GM21529 (cell line): ENCODE measurements at regions not wholly inside any gene's neighbourhood (a gene's known extent, or its start where the extent isn't known, plus 50 kb on each side); places are given as distances from the start of the nearest gene placed in this dataset.
A peak's percentile ranks its signal among the peaks of the same experiment; 100 is the strongest.

Experiments used
- ATAC-seq: cut with Tn5 transposase; IDR thresholded peaks from one replicate; pipeline ENCODE4 v1.9.1; 2021; ENCODE audit not compliant: unreplicated experiment

DNA sequence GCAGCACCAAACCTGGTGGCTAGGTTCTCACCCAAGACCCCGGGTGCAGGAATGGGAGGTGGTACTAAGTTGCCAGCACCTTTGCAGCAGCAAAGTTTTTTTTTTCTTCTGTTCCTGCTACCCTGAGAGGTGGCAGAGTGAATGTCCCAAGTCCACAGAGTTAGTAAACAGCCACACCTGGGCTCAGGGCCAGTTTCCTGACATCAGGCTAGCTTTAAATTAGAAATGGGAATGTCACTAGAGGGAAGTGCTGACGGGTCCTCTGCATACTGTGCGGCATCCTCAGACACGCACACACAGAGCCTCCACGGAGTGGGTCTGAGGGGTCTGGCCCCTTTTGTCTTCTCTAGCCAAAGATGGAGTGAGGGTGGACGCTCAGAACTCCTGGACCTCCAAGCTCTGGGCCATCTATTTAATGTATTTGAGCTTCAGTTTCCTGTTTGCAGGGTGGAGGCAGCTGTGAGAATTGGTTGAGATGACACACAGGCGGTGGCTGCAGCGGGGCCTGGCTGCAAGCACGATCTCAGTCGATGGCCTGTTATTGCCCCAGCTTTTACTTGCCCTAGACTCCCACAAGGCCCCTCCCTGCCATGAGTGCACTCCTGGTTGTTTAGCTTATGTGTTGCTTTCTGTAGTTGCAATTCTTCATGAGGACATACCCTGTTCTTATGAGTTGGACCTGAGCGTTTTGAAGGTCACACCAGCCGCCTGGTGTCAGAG is 751.4 kb upstream of the HS6ST1 start:
- ATAC-seq = no peak

DNA sequence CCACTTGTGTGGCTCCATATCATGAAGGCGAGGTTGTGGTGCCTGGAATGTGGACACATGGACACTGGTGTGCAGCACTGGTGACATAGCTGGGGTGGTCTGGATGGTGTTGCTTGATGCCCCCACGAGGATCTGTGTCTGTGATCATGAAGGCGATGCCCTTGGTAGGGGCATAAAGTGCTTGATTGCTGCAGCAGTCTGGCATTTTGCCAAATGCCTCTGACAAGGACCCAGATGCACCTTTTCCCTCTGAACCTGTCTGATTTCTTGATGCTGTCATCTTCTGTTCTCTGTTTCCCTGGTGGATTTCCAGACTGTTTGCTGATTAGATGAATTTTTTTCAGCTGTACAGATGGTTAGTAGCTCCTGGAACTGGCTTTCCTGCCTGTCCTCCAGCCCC is 752.0 kb upstream of the HS6ST1 start:
- ATAC-seq = no peak

DNA sequence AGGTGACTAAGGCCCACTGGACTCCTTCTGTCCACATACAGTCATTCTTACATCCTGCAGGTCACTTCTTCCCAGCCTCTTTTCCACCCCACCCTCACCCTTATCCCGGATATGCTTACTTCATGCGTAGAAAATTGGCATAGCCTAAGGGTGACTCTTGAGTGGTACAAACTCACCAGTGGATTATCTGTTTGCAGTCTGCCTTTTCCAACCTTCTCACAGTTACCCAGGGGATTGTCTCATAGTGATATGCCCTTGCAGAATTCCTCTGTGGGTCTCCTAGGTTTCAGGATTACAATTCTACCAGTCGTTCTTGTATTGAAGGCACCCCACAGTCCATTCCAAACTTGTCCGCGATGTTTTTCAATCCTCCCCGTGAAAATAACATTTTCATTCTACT is 752.9 kb upstream of the HS6ST1 start:
- ATAC-seq = no peak

DNA sequence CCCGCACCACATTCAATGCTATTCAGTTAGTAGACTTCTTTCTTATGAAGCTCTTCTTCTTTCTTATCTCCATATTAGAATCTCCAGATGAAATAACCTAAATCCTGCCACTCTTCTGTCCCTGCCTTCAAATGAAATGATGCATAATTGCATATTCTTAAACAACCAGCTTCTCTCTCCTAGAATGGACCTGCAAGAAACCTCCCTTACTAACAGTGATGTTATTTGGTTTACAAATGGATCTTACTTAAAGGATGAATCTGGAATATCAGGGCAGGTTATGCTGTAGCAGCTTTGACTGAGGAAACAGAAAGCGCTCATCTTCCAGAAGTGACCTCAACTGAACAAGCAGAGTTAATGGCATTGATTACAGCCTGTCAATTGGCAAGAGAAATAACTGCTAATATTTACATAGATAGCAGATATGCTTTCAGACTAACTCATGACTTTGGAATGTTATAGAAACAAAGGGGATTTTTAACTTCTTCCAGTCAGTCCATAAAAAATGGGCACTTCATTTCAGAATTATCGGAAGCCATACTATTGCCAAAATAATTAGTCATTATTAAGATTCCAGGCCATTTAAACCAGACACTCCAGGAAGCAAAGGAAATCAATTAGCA is 755.7 kb upstream of the HS6ST1 start:
- no peak for ATAC-seq

DNA sequence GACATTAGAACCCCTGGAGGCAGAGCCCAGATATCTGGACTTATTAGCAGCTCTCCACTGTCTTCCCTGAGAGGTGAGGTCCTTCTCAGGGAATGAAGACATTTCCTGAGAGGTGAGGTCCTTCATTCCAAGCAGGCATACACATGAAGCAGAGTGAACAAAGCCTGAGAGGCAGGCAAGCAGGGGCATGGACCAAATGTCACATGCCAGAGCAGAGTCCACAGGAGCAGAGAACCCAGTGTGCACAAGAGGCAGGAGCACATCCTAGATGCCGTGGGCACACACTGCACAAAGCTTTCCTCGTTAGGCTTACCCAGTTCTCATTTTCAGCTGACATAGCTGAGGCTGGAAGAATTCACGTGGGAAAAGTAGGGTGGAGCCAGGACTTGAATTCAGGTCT is 759.9 kb upstream of the HS6ST1 start:
- ATAC-seq = no peak

DNA sequence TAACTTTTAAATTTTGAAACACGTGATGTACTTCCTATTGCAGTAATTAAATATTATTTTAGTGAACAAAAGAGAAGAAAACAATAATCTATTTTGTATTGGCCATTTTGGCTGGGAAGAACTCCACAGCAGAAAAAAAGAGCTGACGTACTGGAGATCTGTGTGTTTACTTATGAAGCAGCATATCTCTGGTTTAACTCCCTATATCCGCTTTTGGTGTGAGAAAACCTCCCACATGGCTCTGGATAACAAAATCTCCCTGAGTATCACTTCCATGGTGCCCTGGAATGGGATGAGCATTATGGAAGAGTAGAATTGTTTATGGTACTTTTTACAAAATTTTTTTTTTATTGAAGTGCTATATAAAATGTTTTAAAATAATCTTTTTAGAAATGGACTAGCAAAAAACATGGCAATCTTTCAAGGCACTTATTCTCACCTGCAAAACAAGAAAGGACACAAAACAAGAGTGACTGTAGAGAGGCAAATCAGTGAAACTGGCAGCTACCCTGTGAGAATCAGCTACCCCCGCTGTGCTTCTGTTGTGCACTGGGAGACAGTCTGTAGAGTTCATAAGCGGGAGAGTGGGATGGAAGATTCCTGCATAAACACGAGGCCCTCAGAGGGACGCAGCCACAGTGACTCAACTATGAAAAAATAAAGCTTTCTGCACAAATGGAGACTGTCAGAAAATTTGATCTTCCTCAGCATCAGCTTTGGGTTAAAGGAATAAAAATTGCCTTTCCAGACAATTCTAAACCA is 762.2 kb upstream of the HS6ST1 start:
- ATAC-seq = no peak

DNA sequence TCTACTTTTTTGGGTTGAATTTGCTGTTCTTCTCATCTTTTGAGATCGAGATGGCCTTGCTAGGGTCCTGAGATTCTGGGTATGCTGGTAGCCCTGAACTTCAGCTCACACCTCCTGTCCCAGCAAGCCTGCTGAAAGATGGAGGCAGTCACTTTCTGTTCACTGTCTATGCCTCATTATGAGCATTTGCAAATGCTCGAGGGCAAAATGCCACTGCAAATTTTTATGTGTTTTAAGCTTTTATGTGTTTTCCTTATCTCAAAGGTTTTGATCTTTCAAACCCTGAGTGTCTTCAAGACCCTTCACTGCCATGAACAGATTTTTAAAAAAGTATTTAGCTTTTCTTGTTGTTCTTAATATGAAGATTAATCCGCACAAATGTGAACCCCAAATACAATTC is 766.7 kb upstream of the HS6ST1 start:
- ATAC-seq = no peak

DNA sequence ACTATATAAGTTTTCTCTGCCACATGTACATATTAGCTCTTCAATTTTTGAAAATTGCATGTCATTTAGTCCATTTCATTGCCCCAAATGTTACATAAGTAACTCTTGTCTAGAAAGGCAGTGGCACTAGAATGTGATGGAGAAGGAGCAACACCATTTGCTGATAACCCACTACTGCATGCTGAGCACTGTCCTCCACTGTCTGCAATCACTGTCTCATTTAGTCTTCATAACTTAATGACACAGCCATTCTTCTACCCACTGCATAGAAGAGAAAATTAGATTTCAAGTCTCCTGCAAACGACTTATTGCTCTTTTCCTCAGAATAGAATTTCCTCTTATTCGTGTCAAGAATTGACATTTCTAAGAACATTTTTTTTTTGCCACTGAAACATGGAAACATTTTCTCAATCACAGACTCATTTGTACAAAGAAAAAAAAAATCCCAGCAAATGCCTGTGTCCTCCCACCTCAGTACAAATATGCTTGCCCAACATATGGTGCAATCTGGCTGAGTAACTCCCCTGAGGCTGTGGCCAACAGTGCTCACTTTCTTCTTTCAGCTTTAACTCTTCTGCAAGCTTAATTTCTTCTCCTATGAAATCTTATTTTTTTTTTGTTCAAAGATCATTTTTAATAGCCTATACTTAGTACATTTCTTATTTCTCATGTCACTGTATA is 768.6 kb upstream of the HS6ST1 start:
- ATAC-seq = no peak

DNA sequence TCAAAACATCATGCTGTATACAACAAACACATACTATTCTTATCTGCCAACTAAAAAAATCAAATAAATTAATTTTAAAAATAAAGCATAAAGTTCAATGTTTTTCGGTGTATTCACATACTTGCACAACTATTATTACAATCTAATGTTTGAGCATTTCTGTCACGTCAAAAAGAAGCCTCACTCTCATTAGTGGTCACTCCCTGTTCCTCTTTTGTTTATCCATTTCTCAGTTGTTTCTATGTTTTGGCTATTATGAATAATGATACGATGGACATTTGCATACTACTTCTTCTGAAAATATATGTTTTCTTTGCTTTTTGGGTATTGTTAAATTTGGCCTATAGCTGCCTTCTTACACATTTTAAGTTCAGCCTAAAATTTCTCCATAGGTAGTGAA is 773.0 kb upstream of the HS6ST1 start:
- ATAC-seq = no peak

DNA sequence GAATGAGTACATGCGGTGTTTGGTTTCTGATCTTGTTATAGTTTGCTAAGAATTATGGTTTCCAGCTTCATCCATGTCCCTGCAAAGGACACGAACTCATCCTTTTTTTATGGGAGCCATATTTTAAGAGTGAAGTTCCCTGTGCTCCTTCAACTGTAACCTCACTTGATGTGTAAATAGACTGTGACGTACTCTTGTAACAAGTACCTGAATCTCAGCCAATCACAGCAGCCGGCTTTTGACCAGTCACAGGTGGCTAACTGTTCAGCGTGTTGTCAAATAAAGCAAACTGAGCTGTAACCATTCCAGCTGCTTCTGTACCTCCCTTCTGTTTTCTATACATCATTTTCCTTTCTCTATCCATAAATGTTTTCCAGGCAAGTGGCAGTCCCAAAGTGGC is 774.3 kb upstream of the HS6ST1 start:
- no peak for ATAC-seq

DNA sequence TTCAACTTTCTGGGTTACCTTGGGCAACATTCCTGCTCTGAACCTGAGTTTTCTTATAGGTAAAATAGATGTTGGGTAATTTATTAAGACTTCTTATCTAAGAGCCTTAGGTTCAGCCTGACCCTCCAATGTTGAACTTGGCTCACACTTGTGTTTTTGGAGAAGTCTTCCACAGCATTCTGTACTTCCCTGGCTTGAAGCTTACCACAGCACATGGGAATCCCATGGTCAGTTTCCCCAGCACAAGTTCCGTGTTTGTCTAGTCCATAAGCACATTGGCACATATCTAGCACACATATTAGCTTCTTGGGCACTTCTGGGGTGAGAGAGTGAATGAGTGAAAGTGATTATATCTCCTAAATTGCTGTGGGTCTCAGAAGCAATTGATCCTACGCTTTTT is 782.5 kb upstream of the HS6ST1 start:
- ATAC-seq = no peak

DNA sequence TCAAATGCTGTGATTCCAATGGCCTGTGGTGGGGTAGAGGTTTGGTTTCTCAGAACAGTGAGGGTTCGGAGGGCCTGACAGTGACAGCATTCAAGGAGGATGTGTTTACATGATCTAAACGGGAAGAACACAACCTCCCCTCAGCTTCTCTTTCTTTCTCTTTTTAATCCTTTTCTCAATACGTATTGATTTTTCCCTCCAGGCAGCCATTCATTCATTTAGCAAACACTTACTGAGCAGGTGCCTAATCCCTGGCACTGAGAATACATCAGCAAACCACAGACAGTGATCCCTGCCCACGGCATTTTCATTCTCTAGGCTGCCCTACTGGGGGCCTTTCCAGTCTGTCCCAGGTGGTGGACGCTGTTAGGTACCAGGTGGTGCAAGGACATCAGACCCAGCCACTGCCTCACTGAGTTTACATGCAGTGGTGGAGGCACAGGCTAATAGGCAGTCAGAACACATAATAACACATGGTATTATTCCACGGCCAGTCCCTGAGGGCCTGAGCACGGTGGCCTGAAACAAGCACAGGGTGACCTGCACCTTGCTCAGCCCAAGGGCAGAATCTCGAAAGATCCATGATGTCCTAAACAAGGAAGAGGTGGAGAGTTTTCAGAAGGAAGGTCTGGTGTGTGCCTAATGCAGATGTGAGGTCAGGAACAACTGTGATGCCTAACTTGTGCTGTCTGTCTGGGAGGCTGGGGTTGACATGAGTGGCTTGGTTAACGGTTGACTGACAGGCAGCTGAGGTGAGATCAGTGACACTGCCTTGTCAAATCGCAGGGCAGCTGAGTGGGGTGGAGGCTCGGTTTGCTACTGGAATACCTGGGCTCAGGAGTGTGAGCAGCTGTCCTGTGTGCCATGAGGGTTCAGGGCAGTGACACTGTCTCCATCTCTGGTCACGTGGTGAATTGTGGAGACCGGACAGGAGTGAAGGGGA is 785.5 kb upstream of the HS6ST1 start:
- no peak for ATAC-seq

DNA sequence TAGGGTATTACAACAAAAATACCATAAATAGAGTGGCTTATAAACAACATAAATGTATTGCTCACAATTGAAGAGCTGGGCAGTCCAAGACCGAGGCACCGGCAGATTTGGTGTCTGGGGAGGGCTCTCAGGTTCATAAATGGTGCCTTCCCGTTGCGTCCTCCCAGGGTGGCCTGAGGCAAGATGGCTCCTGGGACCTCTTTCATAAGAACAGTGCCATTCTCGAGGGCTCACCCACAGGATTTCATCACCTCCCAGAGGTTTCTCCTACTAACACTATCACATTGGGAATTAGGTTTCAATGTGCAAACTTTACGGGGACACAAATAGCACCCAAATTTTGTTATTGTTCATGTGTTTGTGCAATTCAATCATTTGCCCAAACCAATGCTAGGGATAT is 793.5 kb upstream of the HS6ST1 start:
- ATAC-seq = no peak

DNA sequence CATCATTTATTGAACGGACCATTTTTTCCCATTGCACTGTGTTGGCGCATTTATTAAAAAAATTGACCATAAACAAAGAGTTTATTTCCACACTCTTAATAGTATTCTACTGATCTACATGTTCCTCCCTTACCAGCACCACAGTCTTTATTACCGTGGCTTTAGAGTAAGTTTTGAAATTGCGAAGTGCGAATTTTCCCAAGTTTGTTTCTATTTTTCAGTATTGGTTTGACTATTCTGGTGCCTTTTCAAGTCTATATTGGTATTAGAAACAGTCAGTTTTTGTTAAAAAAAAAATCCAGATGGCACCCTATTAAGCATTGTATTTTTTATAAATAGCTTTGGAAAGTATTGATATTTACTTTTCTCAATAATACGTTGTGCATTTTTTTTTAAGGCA is 795.1 kb upstream of the HS6ST1 start:
- ATAC-seq = no peak

DNA sequence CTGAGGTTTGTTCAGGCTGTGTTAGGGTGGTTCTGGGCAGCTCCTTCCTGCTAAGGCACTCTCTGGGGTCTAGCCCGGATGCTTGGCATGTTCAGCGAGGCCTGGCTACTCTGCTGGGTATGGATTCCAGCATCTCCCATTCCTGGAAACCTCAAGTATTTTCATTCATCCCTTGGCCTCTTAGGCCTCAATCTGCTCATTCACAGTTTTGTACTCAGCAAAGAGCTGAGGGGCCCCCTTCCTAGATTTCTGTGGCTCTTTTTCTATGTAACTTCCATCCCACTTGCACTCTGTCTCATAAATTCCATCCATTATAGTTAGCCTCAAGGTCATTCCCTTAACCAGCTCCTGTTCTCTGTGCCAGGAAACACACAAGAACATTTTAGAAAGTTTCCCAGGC is 798.8 kb upstream of the HS6ST1 start:
- no peak for ATAC-seq

DNA sequence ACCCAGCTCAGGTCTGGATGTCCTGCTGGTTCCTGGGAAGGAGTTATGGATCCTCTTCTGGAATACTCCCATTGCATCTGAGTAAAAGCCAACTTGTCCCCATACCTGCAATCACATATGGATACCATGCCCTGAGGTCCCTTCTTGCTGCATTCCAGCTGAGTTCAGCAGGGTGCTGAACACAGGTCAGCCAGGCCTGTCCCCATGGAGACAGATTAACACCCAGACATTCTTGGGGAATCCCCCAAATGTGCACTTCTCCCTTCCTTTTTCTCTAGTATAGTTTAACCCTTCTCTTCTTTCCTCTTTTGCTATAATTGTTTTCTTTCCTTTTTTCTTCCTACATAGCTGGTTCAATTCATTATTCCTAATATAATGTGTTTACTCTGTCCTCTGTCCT is 799.6 kb upstream of the HS6ST1 start:
- peak; percentile 81 for ATAC-seq

DNA sequence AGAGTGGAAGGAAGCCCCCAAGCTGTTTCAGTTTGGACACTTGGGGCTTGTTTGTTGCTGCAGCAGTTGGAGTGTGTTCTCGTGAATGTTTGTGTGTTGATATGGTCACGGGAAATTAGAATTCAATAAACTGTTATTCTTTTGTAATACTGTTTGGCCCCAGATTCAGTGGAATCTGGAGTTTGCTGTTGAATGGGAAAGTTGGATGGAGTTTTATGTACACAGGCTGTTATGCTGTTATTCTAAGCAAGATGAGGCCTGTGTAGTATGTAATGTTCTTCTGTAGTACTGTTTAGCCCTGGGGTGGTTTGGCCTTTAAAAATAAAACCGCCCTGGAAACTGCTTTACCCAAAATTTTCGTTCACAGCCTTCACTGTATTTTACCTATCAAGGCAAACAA is 810.4 kb upstream of the HS6ST1 start:
- ATAC-seq = no peak

DNA sequence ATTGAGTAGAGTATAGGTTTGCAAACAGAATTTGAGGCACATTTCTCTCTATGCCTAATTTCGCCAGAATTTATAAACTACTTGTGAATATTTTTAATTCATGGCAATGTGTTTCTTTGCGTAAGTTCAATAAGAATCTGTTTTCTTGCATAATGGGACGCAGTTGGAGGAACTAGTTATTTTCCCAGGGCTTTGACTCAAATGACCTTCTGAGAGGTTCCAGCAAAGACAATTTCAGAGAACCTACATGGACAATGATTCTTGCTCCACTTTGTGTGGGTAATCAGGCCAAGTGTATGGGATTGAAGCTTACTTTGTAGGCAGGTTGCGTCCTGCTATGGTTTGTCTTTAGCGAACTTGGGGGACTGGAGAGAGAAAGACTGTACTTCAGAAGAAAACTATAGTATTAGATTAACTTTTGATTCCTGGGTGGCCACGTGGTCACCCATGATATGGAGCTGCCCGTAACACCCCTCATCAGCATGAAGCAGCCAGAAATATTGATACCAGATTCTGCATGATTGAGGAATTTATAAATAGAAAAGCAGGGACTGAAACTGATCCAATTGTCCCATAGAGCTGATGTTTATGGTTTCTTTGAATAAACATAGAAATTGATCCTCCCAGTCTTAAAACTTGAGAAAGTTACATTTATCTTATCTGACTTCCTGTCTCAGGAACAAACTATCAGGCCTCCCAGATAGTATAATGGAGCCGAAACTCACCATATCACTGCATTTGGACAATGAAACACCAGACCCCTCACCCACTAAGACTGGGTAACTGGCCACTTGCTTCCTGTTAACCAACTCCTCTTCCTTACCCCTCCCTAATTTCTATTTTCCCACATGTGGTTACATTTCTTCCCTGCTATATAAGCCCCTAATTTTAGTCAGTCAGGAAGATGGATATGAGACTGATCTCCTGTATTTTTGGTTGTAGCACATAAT is 815.3 kb upstream of the HS6ST1 start:
- no peak for ATAC-seq

DNA sequence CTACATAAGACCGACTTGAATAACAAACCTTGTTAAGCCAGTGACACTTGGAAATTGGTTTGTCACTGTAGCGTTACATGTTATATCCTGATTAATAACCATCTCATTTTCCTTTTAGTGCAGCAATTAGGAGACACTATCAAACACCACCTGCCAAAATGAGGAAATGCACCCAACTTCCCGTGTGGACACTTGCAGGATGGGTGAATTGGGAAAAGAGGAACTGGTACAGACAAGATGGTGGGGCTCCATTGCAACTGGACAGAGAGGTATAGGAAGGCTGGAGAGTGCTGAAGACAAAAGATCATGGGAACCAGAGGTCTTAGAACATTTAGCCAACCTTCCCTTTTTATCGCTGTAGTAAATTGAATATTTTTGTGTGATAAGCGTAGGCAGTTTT is 816.3 kb upstream of the HS6ST1 start:
- ATAC-seq = no peak

DNA sequence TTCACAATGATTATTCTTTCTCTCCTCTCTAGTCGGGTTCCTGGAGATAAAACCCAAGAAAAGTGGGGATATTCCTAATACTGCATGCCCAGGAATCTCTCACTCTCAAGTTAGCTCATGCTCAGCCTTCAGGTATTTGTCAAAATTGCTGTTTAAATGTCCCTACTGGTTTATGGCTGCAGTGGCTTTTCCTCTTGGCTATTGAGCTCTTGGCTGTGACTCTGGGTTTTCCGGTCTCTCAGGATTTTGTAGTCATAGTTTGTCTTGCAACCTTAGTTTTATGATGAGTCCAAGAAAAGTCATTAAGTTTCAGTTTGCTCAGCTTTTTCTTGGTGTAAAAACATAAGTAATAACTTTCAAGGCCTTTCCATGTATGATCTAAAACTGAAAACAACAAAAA is 820.7 kb upstream of the HS6ST1 start:
- no peak for ATAC-seq
